ENCODE measurements at regions not wholly inside any gene's neighbourhood (a gene's known extent, or its start where the extent isn't known, plus 50 kb on each side); places are given as distances from the start of the nearest gene placed in this dataset.

GRCh38 chr13:110773480-110773879 lies 60.0 kb downstream of the ING1 start:
- H3K4me1 Mint-ChIP-seq (ENCODE audit: low read depth), result peaks cover 5% of the 10 kb centered on the region; the same call in 1 of the 2 replicates
- H3K36me3 Mint-ChIP-seq (ENCODE audit: low read depth), result no peaks in the 10 kb centered on the region
- H3K27me3 Mint-ChIP-seq (ENCODE audit: insufficient read depth), result peaks cover 22% of the 10 kb centered on the region
- H3K27ac Mint-ChIP-seq, result no peak overlapping the region
- DNase-seq, result no peak
- H3K4me3 Mint-ChIP-seq, result no peak overlapping the region
- TF ChIP-seq, protein P1, sequence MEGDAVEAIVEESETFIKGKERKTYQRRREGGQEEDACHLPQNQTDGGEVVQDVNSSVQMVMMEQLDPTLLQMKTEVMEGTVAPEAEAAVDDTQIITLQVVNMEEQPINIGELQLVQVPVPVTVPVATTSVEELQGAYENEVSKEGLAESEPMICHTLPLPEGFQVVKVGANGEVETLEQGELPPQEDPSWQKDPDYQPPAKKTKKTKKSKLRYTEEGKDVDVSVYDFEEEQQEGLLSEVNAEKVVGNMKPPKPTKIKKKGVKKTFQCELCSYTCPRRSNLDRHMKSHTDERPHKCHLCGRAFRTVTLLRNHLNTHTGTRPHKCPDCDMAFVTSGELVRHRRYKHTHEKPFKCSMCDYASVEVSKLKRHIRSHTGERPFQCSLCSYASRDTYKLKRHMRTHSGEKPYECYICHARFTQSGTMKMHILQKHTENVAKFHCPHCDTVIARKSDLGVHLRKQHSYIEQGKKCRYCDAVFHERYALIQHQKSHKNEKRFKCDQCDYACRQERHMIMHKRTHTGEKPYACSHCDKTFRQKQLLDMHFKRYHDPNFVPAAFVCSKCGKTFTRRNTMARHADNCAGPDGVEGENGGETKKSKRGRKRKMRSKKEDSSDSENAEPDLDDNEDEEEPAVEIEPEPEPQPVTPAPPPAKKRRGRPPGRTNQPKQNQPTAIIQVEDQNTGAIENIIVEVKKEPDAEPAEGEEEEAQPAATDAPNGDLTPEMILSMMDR (IDR thresholded peaks at IDR 0.05), result no peak
- H3K9me3 Mint-ChIP-seq, result no peaks in the 10 kb centered on the region

- no peak overlapping the region for H3K27ac Mint-ChIP-seq
- TF ChIP-seq, protein P1 (IDR thresholded peaks at IDR 0.05), result no peak
- no peaks in the 10 kb centered on the region for H3K36me3 Mint-ChIP-seq (ENCODE audit: low read depth)
- peaks cover 22% of the 10 kb centered on the region for H3K27me3 Mint-ChIP-seq (ENCODE audit: insufficient read depth)
- peaks cover 5% of the 10 kb centered on the region; the same call in 1 of the 2 replicates for H3K4me1 Mint-ChIP-seq (ENCODE audit: low read depth)
- H3K4me3 Mint-ChIP-seq, result no peak overlapping the region
- no peaks in the 10 kb centered on the region for H3K9me3 Mint-ChIP-seq
- DNase-seq, result no peak
Measured at GRCh38 chr13:110774051-110774450, 60.6 kb downstream of the ING1 start.

GRCh38 chr13:110774490-110774889 lies 61.0 kb downstream of the ING1 start:
- Mint-ChIP-seq H3K27ac (no peak overlapping the region), H3K4me3 (no peak overlapping the region), H3K27me3 (ENCODE audit: insufficient read depth) (peaks cover 22% of the 10 kb centered on the region), H3K9me3 (no peaks in the 10 kb centered on the region), H3K36me3 (ENCODE audit: low read depth) (no peaks in the 10 kb centered on the region), H3K4me1 (ENCODE audit: low read depth) (peaks cover 5% of the 10 kb centered on the region; the same call in 1 of the 2 replicates)
- TF ChIP-seq, protein P1 (IDR thresholded peaks at IDR 0.05), result no peak
- DNase-seq, result no peak

GRCh38 chr13:110775576-110775975 lies 62.1 kb downstream of the ING1 start:
- no peak overlapping the region for H3K27ac Mint-ChIP-seq
- TF ChIP-seq, protein P1 (IDR thresholded peaks at IDR 0.05), result no peak
- no peaks in the 10 kb centered on the region for H3K9me3 Mint-ChIP-seq
- DNase-seq, result no peak
- H3K36me3 Mint-ChIP-seq (ENCODE audit: low read depth), result no peaks in the 10 kb centered on the region
- H3K4me3 Mint-ChIP-seq, result no peak overlapping the region
- H3K27me3 Mint-ChIP-seq (ENCODE audit: insufficient read depth), result peaks cover 19% of the 10 kb centered on the region
- peaks cover 5% of the 10 kb centered on the region; the same call in 1 of the 2 replicates for H3K4me1 Mint-ChIP-seq (ENCODE audit: low read depth)

GRCh38 chr13:110777251-110777820 lies 63.8 kb downstream of the ING1 start:
- TF ChIP-seq, protein P1 (IDR thresholded peaks at IDR 0.05), result no peak
- no peak overlapping the region for H3K27ac Mint-ChIP-seq
- H3K4me3 Mint-ChIP-seq, result no peak overlapping the region
- H3K36me3 Mint-ChIP-seq (ENCODE audit: low read depth), result peaks cover 2% of the 10 kb centered on the region
- DNase-seq, result no peak
- H3K4me1 Mint-ChIP-seq (ENCODE audit: low read depth), result no peaks in the 10 kb centered on the region
- H3K9me3 Mint-ChIP-seq, result peaks cover 10% of the 10 kb centered on the region
- H3K27me3 Mint-ChIP-seq (ENCODE audit: insufficient read depth), result peaks cover 20% of the 10 kb centered on the region
